ENCODE measurements at regions not wholly inside any gene's neighbourhood (a gene's known extent, or its start where the extent isn't known, plus 50 kb on each side); places are given as distances from the start of the nearest gene placed in this dataset.

GRCh38 chrX:96568071-96568470, 116.6 kb upstream of the DIAPH2 start:
- Mint-ChIP-seq H3K4me3 (no peak overlapping the region), H3K9me3 (no peaks in the 10 kb centered on the region), H3K27me3 (ENCODE audit: low read depth) (no peaks in the 10 kb centered on the region), H3K27ac (no peak overlapping the region), H3K4me1 (no peaks in the 10 kb centered on the region), H3K36me3 (ENCODE audit: low read depth) (no peaks in the 10 kb centered on the region)
- TF ChIP-seq CTCF (IDR thresholded peaks at IDR 0.05; ENCODE audit: unreplicated experiment in 3 of 3): no peak

- Mint-ChIP-seq H3K27me3 (ENCODE audit: low read depth) (no peaks in the 10 kb centered on the region), H3K36me3 (ENCODE audit: low read depth) (no peaks in the 10 kb centered on the region), H3K27ac (no peak overlapping the region), H3K4me1 (no peaks in the 10 kb centered on the region), H3K9me3 (no peaks in the 10 kb centered on the region), H3K4me3 (no peak overlapping the region)
- TF ChIP-seq CTCF (IDR thresholded peaks at IDR 0.05; ENCODE audit: unreplicated experiment in 3 of 3): no peak
Observed at GRCh38 chrX:96569034-96569433, 115.6 kb upstream of the DIAPH2 start.

- TF ChIP-seq CTCF (IDR thresholded peaks at IDR 0.05; ENCODE audit: unreplicated experiment in 3 of 3): no peak
- Mint-ChIP-seq H3K4me1 (no peaks in the 10 kb centered on the region), H3K36me3 (ENCODE audit: low read depth) (no peaks in the 10 kb centered on the region), H3K27ac (no peak overlapping the region), H3K27me3 (ENCODE audit: low read depth) (no peaks in the 10 kb centered on the region), H3K9me3 (no peaks in the 10 kb centered on the region), H3K4me3 (no peak overlapping the region)
Observed at GRCh38 chrX:96575011-96575410, 109.6 kb upstream of the DIAPH2 start.

- Mint-ChIP-seq H3K4me1 (no peaks in the 10 kb centered on the region), H3K4me3 (no peak overlapping the region), H3K36me3 (ENCODE audit: low read depth) (no peaks in the 10 kb centered on the region), H3K9me3 (no peaks in the 10 kb centered on the region), H3K27ac (no peak overlapping the region), H3K27me3 (ENCODE audit: low read depth) (no peaks in the 10 kb centered on the region)
- no peak for TF ChIP-seq CTCF (IDR thresholded peaks at IDR 0.05; ENCODE audit: unreplicated experiment in 3 of 3)
Observed at GRCh38 chrX:96576368-96576767, 108.3 kb upstream of the DIAPH2 start.

GRCh38 chrX:96578781-96579180, 105.9 kb upstream of the DIAPH2 start:
- H3K4me3 Mint-ChIP-seq: no peak overlapping the region
- H3K27ac Mint-ChIP-seq: no peak overlapping the region
- no peaks in the 10 kb centered on the region for H3K36me3 Mint-ChIP-seq (ENCODE audit: low read depth)
- no peaks in the 10 kb centered on the region for H3K27me3 Mint-ChIP-seq (ENCODE audit: low read depth)
- TF ChIP-seq CTCF (IDR thresholded peaks at IDR 0.05; ENCODE audit: unreplicated experiment in 3 of 3): no peak
- no peaks in the 10 kb centered on the region for H3K9me3 Mint-ChIP-seq
- H3K4me1 Mint-ChIP-seq: no peaks in the 10 kb centered on the region

- Mint-ChIP-seq H3K4me3 (no peak overlapping the region), H3K27ac (no peak overlapping the region), H3K9me3 (no peaks in the 10 kb centered on the region), H3K27me3 (ENCODE audit: low read depth) (no peaks in the 10 kb centered on the region), H3K36me3 (ENCODE audit: low read depth) (no peaks in the 10 kb centered on the region), H3K4me1 (no peaks in the 10 kb centered on the region)
- no peak for TF ChIP-seq CTCF (IDR thresholded peaks at IDR 0.05; ENCODE audit: unreplicated experiment in 3 of 3)
Observed at GRCh38 chrX:96579252-96579651, 105.4 kb upstream of the DIAPH2 start.

Measured in nephron (organoid).